ENCODE measurements at regions not wholly inside any gene's neighbourhood (a gene's known extent, or its start where the extent isn't known, plus 50 kb on each side); places are given as distances from the start of the nearest gene placed in this dataset.

DNA sequence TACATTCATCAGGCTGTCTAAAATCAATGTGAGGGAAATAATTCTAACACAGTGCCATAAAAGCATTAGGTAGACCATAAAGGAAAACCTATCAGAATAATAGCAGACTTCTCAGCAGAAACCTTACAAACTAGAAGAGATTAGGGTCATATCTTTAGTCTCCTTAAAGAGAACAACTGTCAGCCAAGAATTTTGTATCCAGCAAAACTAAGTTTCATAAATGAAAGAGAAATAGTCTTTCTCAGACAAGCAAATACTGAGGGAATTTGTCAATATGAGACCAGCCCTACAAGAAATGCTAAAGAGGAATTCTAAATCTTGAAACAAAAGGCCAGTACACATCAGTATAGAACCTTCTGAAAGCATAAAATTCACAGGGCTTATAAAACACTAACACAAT is 482.0 kb downstream of the SATB2 start:
- no peak overlapping the region for H3K27ac Mint-ChIP-seq
- no peaks in the 10 kb centered on the region for H3K36me3 ChIP-seq (ENCODE audit: insufficient read depth, low read length)

DNA sequence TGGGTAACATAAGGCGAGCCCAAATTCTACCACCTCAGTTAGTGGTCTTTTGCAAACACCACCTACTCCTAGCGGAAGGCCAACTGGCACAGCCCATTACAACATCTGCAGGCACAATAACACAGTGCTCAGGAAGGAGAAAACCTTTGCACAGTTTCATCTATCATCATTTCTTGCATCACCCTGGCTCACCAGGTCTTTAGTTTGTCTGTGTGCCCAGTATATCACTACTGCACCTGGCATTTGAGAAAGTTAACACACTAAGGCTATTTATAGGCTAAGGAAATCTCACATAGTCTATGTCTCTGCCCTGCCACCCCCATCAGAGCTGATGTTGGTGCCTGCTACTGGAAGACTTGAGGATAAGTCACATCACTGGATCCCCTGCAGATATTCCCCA is 484.0 kb downstream of the SATB2 start:
- no peak overlapping the region for H3K4me3 ChIP-seq (ENCODE audit: low read length)
- intact Hi-C loops (cut with DNase I, micrococcal nuclease): no loop called here
- no peaks in the 10 kb centered on the region for H3K4me1 ChIP-seq (ENCODE audit: insufficient read depth, low read length)
- no peaks in the 10 kb centered on the region for H3K36me3 Mint-ChIP-seq (ENCODE audit: low read depth)
- peaks cover 0 to 18% of the 10 kb centered on the region in 2 experiments for H3K9me3 ChIP-seq (ENCODE audit: control insufficient read depth in 1 of 2, insufficient read depth in 1 of 2, low read length in 2 of 2)
- H3K4me1 Mint-ChIP-seq (ENCODE audit: low read depth): no peaks in the 10 kb centered on the region
- POLR2A ChIA-PET: no interaction called here
- no peaks in the 10 kb centered on the region for H3K36me3 ChIP-seq (ENCODE audit: insufficient read depth, low read length)
- no peak overlapping the region for H3K4me3 Mint-ChIP-seq
- ATAC-seq (ENCODE audit: poor library complexity) (no peak), DNase-seq (no peak)
- peaks cover 9% of the 10 kb centered on the region for H3K9me3 Mint-ChIP-seq
- no peaks in the 10 kb centered on the region for H3K27me3 Mint-ChIP-seq
- H3K27me3 ChIP-seq (ENCODE audit: control insufficient read depth in 1 of 2, insufficient read depth in 2 of 2, low read length in 2 of 2): no peaks in the 10 kb centered on the region
- CTCF ChIA-PET: no interaction called here
- no peak overlapping the region for H3K27ac Mint-ChIP-seq
- TF ChIP-seq, protein P1, sequence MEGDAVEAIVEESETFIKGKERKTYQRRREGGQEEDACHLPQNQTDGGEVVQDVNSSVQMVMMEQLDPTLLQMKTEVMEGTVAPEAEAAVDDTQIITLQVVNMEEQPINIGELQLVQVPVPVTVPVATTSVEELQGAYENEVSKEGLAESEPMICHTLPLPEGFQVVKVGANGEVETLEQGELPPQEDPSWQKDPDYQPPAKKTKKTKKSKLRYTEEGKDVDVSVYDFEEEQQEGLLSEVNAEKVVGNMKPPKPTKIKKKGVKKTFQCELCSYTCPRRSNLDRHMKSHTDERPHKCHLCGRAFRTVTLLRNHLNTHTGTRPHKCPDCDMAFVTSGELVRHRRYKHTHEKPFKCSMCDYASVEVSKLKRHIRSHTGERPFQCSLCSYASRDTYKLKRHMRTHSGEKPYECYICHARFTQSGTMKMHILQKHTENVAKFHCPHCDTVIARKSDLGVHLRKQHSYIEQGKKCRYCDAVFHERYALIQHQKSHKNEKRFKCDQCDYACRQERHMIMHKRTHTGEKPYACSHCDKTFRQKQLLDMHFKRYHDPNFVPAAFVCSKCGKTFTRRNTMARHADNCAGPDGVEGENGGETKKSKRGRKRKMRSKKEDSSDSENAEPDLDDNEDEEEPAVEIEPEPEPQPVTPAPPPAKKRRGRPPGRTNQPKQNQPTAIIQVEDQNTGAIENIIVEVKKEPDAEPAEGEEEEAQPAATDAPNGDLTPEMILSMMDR (IDR thresholded peaks at IDR 0.05): no peak
- no peak overlapping the region for H3K27ac ChIP-seq (ENCODE audit: low read depth in 1 of 2, low read length in 2 of 2)

More for the DNA sequence above, 482.0 kb downstream of the SATB2 start:
- Mint-ChIP-seq H3K4me1 (ENCODE audit: low read depth) (no peaks in the 10 kb centered on the region), H3K9me3 (peaks cover 9% of the 10 kb centered on the region), H3K4me3 (no peak overlapping the region), H3K36me3 (ENCODE audit: low read depth) (no peaks in the 10 kb centered on the region), H3K27me3 (no peaks in the 10 kb centered on the region)
- DNase-seq (no peak), ATAC-seq (ENCODE audit: poor library complexity) (no peak)
- ChIA-PET POLR2A (no interaction called here), CTCF (no interaction called here)
- no peak overlapping the region for H3K4me3 ChIP-seq (ENCODE audit: low read length)
- H3K4me1 ChIP-seq (ENCODE audit: insufficient read depth, low read length): no peaks in the 10 kb centered on the region
- no peak overlapping the region for H3K27ac ChIP-seq (ENCODE audit: low read depth in 1 of 2, low read length in 2 of 2)
- H3K27me3 ChIP-seq (ENCODE audit: control insufficient read depth in 1 of 2, insufficient read depth in 2 of 2, low read length in 2 of 2): no peaks in the 10 kb centered on the region
- intact Hi-C loops (cut with DNase I, micrococcal nuclease): no loop called here
- TF ChIP-seq, protein P1 (IDR thresholded peaks at IDR 0.05): no peak
- peaks cover 0 to 18% of the 10 kb centered on the region in 2 experiments for H3K9me3 ChIP-seq (ENCODE audit: control insufficient read depth in 1 of 2, insufficient read depth in 1 of 2, low read length in 2 of 2)

DNA sequence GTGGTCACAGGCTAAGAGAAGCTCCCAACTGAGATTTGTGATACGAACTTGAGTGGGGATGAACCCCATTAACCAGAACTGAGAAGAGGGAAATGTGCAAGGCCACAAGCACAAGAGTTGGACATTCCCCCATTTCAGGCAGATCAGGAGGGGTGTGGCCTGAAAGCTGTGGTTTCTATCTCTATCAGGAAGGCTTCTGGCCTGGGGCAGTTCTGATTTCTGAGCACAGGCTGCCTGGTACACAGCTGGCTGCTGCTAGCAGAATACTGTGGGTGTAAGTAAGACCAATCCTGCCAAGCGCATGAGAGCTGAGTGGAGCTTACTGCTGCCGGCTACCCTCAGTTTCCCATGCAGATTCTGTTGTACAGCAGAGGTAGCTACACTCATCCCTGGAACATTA is 484.6 kb downstream of the SATB2 start:
- intact Hi-C loops (cut with DNase I, micrococcal nuclease): no loop called here
- Histone ChIP-seq H3K4me1 (ENCODE audit: insufficient read depth, low read length) (no peaks in the 10 kb centered on the region), H3K27me3 (ENCODE audit: control insufficient read depth in 1 of 2, insufficient read depth in 2 of 2, low read length in 2 of 2) (no peaks in the 10 kb centered on the region), H3K27ac (ENCODE audit: low read depth in 1 of 2, low read length in 2 of 2) (no peak overlapping the region), H3K9me3 (ENCODE audit: control insufficient read depth in 1 of 2, insufficient read depth in 1 of 2, low read length in 2 of 2) (peaks cover 0 to 18% of the 10 kb centered on the region in 2 experiments), H3K36me3 (ENCODE audit: insufficient read depth, low read length) (no peaks in the 10 kb centered on the region), H3K4me3 (ENCODE audit: low read length) (no peak overlapping the region)
- H3K4me1 Mint-ChIP-seq (ENCODE audit: low read depth): no peaks in the 10 kb centered on the region
- TF ChIP-seq, protein P1 (IDR thresholded peaks at IDR 0.05): no peak
- DNase-seq: no peak
- no peaks in the 10 kb centered on the region for H3K27me3 Mint-ChIP-seq
- no peak for ATAC-seq (ENCODE audit: poor library complexity)
- H3K4me3 Mint-ChIP-seq: no peak overlapping the region
- POLR2A ChIA-PET: no interaction called here
- H3K27ac Mint-ChIP-seq: no peak overlapping the region
- H3K36me3 Mint-ChIP-seq (ENCODE audit: low read depth): no peaks in the 10 kb centered on the region
- peaks cover 9% of the 10 kb centered on the region for H3K9me3 Mint-ChIP-seq
- CTCF ChIA-PET: no interaction called here
